ENCODE measurements at regions not wholly inside any gene's neighbourhood (a gene's known extent, or its start where the extent isn't known, plus 50 kb on each side); places are given as distances from the start of the nearest gene placed in this dataset.
A peak's percentile ranks its signal among the peaks of the same experiment; 100 is the strongest.

GRCh38 chr5:146940295-146940694 lies 61.7 kb upstream of the PPP2R2B start:
- ATAC-seq: no peak
- DNase-seq: no peak

GRCh38 chr5:146944019-146944418 lies 65.5 kb upstream of the PPP2R2B start:
- DNase-seq (no peak), ATAC-seq (no peak)

GRCh38 chr5:146944764-146945616 lies 66.4 kb upstream of the PPP2R2B start:
- DNase-seq: no peak
- no peak for ATAC-seq

- DNase-seq: no peak
- ATAC-seq: no peak
Measured at GRCh38 chr5:146945617-146946084, 67.1 kb upstream of the PPP2R2B start.

GRCh38 chr5:146947181-146947941 lies 68.8 kb upstream of the PPP2R2B start:
- DNase-seq (peak; percentile 8), ATAC-seq (no peak)

GRCh38 chr5:146948666-146949065 lies 70.1 kb upstream of the PPP2R2B start:
- DNase-seq: no peak
- ATAC-seq: no peak

- ATAC-seq (no peak), DNase-seq (no peak)
Measured at GRCh38 chr5:146952168-146952567, 73.6 kb upstream of the PPP2R2B start.

- no peak for ATAC-seq
- no peak for DNase-seq
Measured at GRCh38 chr5:146956217-146956616, 77.7 kb upstream of the PPP2R2B start.

GRCh38 chr5:146959360-146959759 lies 80.8 kb upstream of the PPP2R2B start:
- ATAC-seq: no peak

GRCh38 chr5:146962801-146963355 lies 84.3 kb upstream of the PPP2R2B start:
- ATAC-seq (no peak), DNase-seq (no peak)

More at GRCh38 chr5:146959360-146959759, 80.8 kb upstream of the PPP2R2B start:
- DNase-seq: no peak

- ATAC-seq (peak; percentile 76), DNase-seq (peak; percentile 40)
Measured at GRCh38 chr5:146965761-146966659, 87.5 kb upstream of the PPP2R2B start.

GRCh38 chr5:146967646-146968045 lies 89.1 kb upstream of the PPP2R2B start:
- DNase-seq: no peak
- ATAC-seq: no peak

GRCh38 chr5:146971401-146971800 lies 92.8 kb upstream of the PPP2R2B start:
- DNase-seq: no peak
- ATAC-seq: no peak

- ATAC-seq: no peak
Measured at GRCh38 chr5:146986469-146986868, 107.9 kb upstream of the PPP2R2B start.

GRCh38 chr5:146993876-146994530 lies 115.4 kb upstream of the PPP2R2B start:
- DNase-seq: no peak
- no peak for ATAC-seq

More at GRCh38 chr5:146986469-146986868, 107.9 kb upstream of the PPP2R2B start:
- no peak for DNase-seq

- ATAC-seq: no peak
- no peak for DNase-seq
Measured at GRCh38 chr5:146995878-146996277, 117.3 kb upstream of the PPP2R2B start.

- ATAC-seq: no peak
- DNase-seq: no peak
Measured at GRCh38 chr5:147015405-147015804, 136.8 kb upstream of the PPP2R2B start.

GRCh38 chr5:147017191-147017590 lies 138.6 kb upstream of the PPP2R2B start:
- no peak for ATAC-seq
- no peak for DNase-seq

GRCh38 chr5:147017621-147018020 lies 139.1 kb upstream of the PPP2R2B start:
- DNase-seq: no peak
- no peak for ATAC-seq

- no peak for ATAC-seq
Measured at GRCh38 chr5:147018812-147019211, 140.3 kb upstream of the PPP2R2B start.

GRCh38 chr5:147036691-147037245 lies 158.2 kb upstream of the PPP2R2B start:
- DNase-seq: no peak
- no peak for ATAC-seq

More at GRCh38 chr5:147018812-147019211, 140.3 kb upstream of the PPP2R2B start:
- DNase-seq: no peak

All from stimulated activated naive CD8-positive, alpha-beta T cell treated with anti-CD3 and anti-CD28 coated beads, Interleukin-15, Interleukin-2, amounts not matched to agents 100 U/mL and 50 U/mL, for 24 hours (primary cell).